Adrenal gland (tissue), 9 donors: ENCODE measurements at regions not wholly inside any gene's neighbourhood (a gene's known extent, or its start where the extent isn't known, plus 50 kb on each side); places are given as distances from the start of the nearest gene placed in this dataset.

Experiments
- DNase-seq, 7 donors: peaks; one replicate each; pipeline ENCODE4 v3.0.0-alpha.2; 2019 to 2020
- H3K27ac ChIP-seq, 5 donors: fragments of 200-600 bp; sonication (generic) in 4 of 5; 1 replicate in 3 of 5; 2 replicates in 2 of 5; pipeline versions ENCODE4 v1.5.1 to v1.8.0; 2016 to 2020; ENCODE audit warnings: mild to moderate bottlenecking in 1 of 5
- H3K27me3 ChIP-seq: fragments of 200-600 bp; 2 replicates; pipeline ENCODE4 v1.8.0; 2021
- H3K36me3 ChIP-seq, 2 donors: fragments of 200-600 bp; replicated peaks in 1 of 2; 1 replicate in 1 of 2; 2 replicates in 1 of 2; pipeline versions ENCODE4 v1.5.1 to v1.8.0; 2018 to 2022
- H3K4me1 ChIP-seq, 2 donors: fragments of 200-600 bp; replicated peaks in 1 of 2; 1 replicate in 1 of 2; 2 replicates in 1 of 2; pipeline versions ENCODE4 v1.5.1 to v1.8.0; 2018 to 2021
- H3K4me3 ChIP-seq, 4 donors: fragments of 200-600 bp; sonication (generic) in 3 of 4; one replicate each; pipeline ENCODE4 v1.5.1; 2016 to 2018
- H3K9me3 ChIP-seq, 3 donors: fragments of 200-600 bp; sonication (generic) in 1 of 3; replicated peaks in 1 of 3; 1 replicate in 2 of 3; 2 replicates in 1 of 3; pipeline versions ENCODE4 v1.5.1 to v1.8.0; 2016 to 2021
- POLR2A ChIP-seq, 2 donors: fragments of 450-650 bp; IDR thresholded peaks; one replicate each; pipeline ENCODE4 v1.6.1; 2017; ENCODE audit warnings: antibody characterized with exemption in 2 of 2, mild to moderate bottlenecking in 2 of 2, moderate library complexity in 1 of 2
- WGBS, 4 donors: extraction: QIAGEN DNeasy Blood & Tissue Kit in 2 of 4; methylation state at CpG; one replicate each; pipeline versions ENCODE4 v1.1.5 to v1.1.7; 2013 to 2017; 5-methylcytosine and 5-hydroxymethylcytosine counted together
- intact Hi-C, 2 donors: fragments of 100-400 bp; cut with DNase I; formaldehyde crosslinking; loops; one replicate each; pipeline versions ENCODE4 v1.14.1 to v1.15.0; 2022 to 2023
- TF ChIP-seq, protein P1 (sequence below), 6 experiments: fragments of 450-650 bp in 4 of 6; fragments of 200-600 bp in 2 of 6; sonication (generic) in 1 of 6; IDR thresholded peaks; 1 replicate in 5 of 6; 2 replicates in 1 of 6; pipeline versions ENCODE4 v1.5.1 to v1.8.0; 2016 to 2021; ENCODE audit warnings: antibody characterized with exemption in 6 of 6, mild to moderate bottlenecking in 2 of 6, moderate library complexity in 1 of 6
- donor health status: healthy with polysubstance abuse.
- donor health status: Bipolar disorder and iron deficiency.
- donor health status: DM: yes; HTN: yes; CAD: no.
- donor health status: DM: no; HTN: no; CAD: no.
- donor health status: DM: no; HTN: no; CAD: no.

DNA sequence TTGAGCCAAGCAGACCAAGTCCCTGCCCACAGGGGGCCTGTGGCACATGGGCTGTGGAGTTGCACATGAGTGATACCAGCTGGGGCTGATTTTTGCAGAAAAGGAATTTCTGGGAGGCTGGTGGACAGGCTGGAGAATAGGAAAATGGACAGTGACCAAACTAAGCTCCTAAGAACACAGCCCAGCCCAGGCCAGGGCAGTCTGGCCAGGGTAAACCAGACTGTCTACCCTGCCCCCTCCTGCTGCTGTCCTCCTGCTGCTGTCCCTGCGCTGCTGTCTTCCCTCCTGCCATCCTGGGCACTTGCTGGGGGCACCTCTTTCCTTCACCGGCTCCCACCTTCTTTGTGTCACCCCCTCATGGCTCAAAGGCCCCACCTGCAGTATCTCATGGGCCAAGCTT lies 219.2 kb downstream of the ZIC5 start:
- no peaks in the 10 kb centered on the region for H3K9me3 ChIP-seq
- H3K27me3 ChIP-seq = no peaks in the 10 kb centered on the region
- DNase-seq = no peak
- H3K36me3 ChIP-seq = no peaks in the 10 kb centered on the region
- TF ChIP-seq, protein P1, sequence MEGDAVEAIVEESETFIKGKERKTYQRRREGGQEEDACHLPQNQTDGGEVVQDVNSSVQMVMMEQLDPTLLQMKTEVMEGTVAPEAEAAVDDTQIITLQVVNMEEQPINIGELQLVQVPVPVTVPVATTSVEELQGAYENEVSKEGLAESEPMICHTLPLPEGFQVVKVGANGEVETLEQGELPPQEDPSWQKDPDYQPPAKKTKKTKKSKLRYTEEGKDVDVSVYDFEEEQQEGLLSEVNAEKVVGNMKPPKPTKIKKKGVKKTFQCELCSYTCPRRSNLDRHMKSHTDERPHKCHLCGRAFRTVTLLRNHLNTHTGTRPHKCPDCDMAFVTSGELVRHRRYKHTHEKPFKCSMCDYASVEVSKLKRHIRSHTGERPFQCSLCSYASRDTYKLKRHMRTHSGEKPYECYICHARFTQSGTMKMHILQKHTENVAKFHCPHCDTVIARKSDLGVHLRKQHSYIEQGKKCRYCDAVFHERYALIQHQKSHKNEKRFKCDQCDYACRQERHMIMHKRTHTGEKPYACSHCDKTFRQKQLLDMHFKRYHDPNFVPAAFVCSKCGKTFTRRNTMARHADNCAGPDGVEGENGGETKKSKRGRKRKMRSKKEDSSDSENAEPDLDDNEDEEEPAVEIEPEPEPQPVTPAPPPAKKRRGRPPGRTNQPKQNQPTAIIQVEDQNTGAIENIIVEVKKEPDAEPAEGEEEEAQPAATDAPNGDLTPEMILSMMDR (IDR thresholded peaks at IDR 0.05) = no peak
- no peak for TF ChIP-seq POLR2A (IDR thresholded peaks at IDR 0.05)
- H3K27ac ChIP-seq = no peak overlapping the region
- intact Hi-C loops = no loop called here
- no peak overlapping the region for H3K4me3 ChIP-seq
- no peaks in the 10 kb centered on the region for H3K4me1 ChIP-seq
- 72 to 96% (median 91%) methylated on average over 2 of the region's 2 CpGs for WGBS, 4 donors

DNA sequence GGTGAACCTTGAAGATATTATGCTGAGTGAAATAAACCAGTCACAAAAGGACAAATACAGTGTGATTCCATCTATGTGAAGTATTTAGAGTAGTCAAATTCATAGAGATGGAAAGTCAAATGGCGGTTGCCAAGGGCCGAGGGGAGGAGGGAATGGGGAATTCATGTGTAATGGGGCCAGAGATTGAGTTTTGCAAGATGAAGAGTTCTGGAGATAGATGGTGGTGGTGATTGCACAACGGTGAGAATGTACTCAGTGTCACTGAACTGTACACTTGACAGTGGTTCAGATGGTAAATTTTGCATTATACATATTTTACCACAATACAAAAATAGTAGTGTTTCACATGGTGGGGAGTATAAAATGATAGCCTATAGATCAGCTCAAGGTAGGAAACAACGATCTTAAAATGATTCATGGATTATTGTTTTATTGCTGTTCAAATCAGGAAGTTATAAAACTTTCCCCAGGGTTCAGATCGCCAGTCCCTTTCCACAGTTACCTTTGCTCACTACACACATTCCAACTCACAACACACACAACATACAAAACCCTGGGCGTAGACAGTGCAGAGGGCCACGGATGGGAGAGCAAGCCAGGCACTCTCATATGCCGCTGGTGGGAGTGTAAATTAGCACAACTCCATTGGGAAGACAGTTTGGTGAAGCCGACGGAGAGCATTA lies 219.9 kb downstream of the ZIC5 start:
- intact Hi-C loops = no loop called here
- Histone ChIP-seq H3K36me3 (no peaks in the 10 kb centered on the region), H3K4me3 (no peak overlapping the region), H3K4me1 (no peaks in the 10 kb centered on the region), H3K27ac (no peak overlapping the region), H3K27me3 (no peaks in the 10 kb centered on the region), H3K9me3 (no peaks in the 10 kb centered on the region)
- TF ChIP-seq, protein P1 (IDR thresholded peaks at IDR 0.05) = no peak
- no peak for TF ChIP-seq POLR2A (IDR thresholded peaks at IDR 0.05)
- DNase-seq = no peak
- WGBS, 4 donors = 81 to 87% (median 84%) methylated on average over 10 of the region's 10 CpGs

GRCh38 chr13:99750951-99751350 lies 220.6 kb downstream of the ZIC5 start:
- intact Hi-C loops = no loop called here
- Histone ChIP-seq H3K36me3 (no peaks in the 10 kb centered on the region), H3K4me1 (no peaks in the 10 kb centered on the region), H3K4me3 (no peak overlapping the region), H3K9me3 (no peaks in the 10 kb centered on the region), H3K27me3 (no peaks in the 10 kb centered on the region), H3K27ac (no peak overlapping the region)
- 91 to 97% (median 96%) methylated on average over 8 of the region's 8 CpGs for WGBS, 4 donors
- no peak for DNase-seq
- TF ChIP-seq POLR2A (IDR thresholded peaks at IDR 0.05) = no peak
- TF ChIP-seq, protein P1 (IDR thresholded peaks at IDR 0.05) = no peak

DNA sequence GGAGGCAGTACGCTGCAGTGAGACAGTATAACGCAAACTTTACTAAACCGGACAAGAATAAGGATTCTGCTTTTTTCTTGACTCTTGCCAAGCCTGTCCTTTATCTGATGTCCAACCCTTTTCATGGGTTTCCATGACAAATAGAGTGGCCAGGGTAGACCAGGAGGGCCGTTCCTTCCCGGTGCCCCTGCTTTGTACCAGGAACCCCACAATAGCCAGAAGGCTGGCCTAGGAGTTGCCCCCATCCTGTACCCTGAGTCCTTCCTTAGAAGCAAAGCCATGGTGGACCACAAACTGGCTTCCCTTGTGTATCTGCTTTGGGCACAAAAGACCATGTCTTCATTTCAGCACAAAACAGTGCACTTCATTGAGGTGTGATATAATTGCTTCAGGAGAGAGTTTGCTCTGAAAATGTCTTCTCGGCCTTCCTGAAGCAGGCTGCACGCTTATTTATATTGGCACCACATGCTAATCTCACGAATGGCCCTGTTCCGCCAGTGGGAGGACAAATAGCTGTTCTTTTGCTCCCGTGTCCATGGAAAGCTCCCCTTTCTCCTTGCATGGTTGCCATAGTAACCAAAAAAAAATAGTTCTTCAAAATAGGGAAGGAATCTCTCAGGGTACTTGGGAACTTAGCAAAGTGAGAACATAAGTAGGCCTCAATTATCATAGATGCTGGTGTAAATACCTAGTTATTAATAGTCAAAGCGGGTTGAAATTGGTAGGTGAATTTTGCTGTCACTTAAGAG lies 222.1 kb downstream of the ZIC5 start:
- H3K4me1 ChIP-seq = no peaks in the 10 kb centered on the region
- 86 to 92% (median 89%) methylated on average over 11 of the region's 11 CpGs for WGBS, 4 donors
- H3K4me3 ChIP-seq = no peak overlapping the region
- DNase-seq = no peak
- no peaks in the 10 kb centered on the region for H3K9me3 ChIP-seq
- intact Hi-C loops = no loop called here
- no peaks in the 10 kb centered on the region for H3K27me3 ChIP-seq
- no peak overlapping the region for H3K27ac ChIP-seq
- no peaks in the 10 kb centered on the region for H3K36me3 ChIP-seq
- TF ChIP-seq POLR2A (IDR thresholded peaks at IDR 0.05) = no peak

DNA sequence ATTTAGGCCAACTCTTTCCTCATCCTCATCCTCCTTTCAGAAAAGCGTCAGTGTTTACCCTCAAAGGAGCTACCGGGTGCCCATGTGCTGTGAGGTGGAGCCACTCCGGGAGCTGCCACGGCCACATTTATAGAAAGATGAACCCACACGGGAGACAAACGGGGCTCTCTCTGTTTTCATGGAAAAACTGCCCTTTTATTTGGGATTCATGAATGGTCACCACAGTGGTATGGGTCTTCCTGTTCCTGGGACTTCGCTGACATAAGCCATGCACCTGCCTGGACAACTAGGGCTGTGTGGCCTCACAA lies 224.2 kb downstream of the ZIC5 start:
- Histone ChIP-seq H3K27me3 (no peaks in the 10 kb centered on the region), H3K36me3 (no peaks in the 10 kb centered on the region), H3K27ac (no peak overlapping the region), H3K4me3 (no peak overlapping the region), H3K4me1 (peaks cover 0 to under 1% of the 10 kb centered on the region in 2 donors), H3K9me3 (no peaks in the 10 kb centered on the region)
- intact Hi-C loops = no loop called here
- WGBS, 4 donors = 75 to 84% (median 77%) methylated on average over 7 of the region's 7 CpGs
- TF ChIP-seq, protein P1 (IDR thresholded peaks at IDR 0.05) = no peak
- TF ChIP-seq POLR2A (IDR thresholded peaks at IDR 0.05) = no peak
- DNase-seq = no peak
